Stimulated activated CD8-positive, alpha-beta memory T cell treated with anti-CD3 and anti-CD28 coated beads, Interleukin-12 subunit alpha, Interleukin-12 subunit beta, amount 100 ng/mL, for 24 hours (primary cell): ENCODE measurements at regions not wholly inside any gene's neighbourhood (a gene's known extent, or its start where the extent isn't known, plus 50 kb on each side); places are given as distances from the start of the nearest gene placed in this dataset.
"Not testable (repeated sequence)": the region's sequence is repeated elsewhere in the genome, so short reads cannot be mapped to it uniquely, and the experiment has no call there.

Experiments used
- DNase-seq: peaks from one replicate; pipeline ENCODE4 v3.0.0-alpha.2; 2020; ENCODE audit errors: extremely low read depth

GRCh38 chr15:24835301-24835700 lies 119.5 kb upstream of the SNRPN start:
- no peak for DNase-seq

GRCh38 chr15:24848050-24848449 lies 106.7 kb upstream of the SNRPN start:
- no peak for DNase-seq

GRCh38 chr15:24856397-24857390 lies 98.1 kb upstream of the SNRPN start:
- DNase-seq = no peak

GRCh38 chr15:24857763-24858162 lies 97.0 kb upstream of the SNRPN start:
- DNase-seq = no peak

GRCh38 chr15:24858183-24858582 lies 96.6 kb upstream of the SNRPN start:
- not testable (repeated sequence) for DNase-seq

- DNase-seq = no peak
Measured at GRCh38 chr15:24858737-24859601, 95.8 kb upstream of the SNRPN start.

GRCh38 chr15:24861014-24861690 lies 93.6 kb upstream of the SNRPN start:
- no peak for DNase-seq

GRCh38 chr15:24862726-24863521 lies 91.9 kb upstream of the SNRPN start:
- no peak for DNase-seq

- DNase-seq = no peak
Measured at GRCh38 chr15:24865303-24865702, 89.5 kb upstream of the SNRPN start.

GRCh38 chr15:24877174-24877573 lies 77.6 kb upstream of the SNRPN start:
- no peak for DNase-seq

- no peak for DNase-seq
Measured at GRCh38 chr15:24878153-24878552, 76.6 kb upstream of the SNRPN start.

- DNase-seq = no peak
Measured at GRCh38 chr15:24879492-24879891, 75.3 kb upstream of the SNRPN start.

GRCh38 chr15:24880663-24881062 lies 74.1 kb upstream of the SNRPN start:
- no peak for DNase-seq

GRCh38 chr15:24886538-24886937 lies 68.2 kb upstream of the SNRPN start:
- no peak for DNase-seq

GRCh38 chr15:24898715-24899272 lies 56.0 kb upstream of the SNRPN start:
- DNase-seq = no peak

GRCh38 chr15:24899367-24899766 lies 55.4 kb upstream of the SNRPN start:
- DNase-seq = no peak

GRCh38 chr15:24899795-24900194 lies 55.0 kb upstream of the SNRPN start:
- DNase-seq = no peak

GRCh38 chr15:24901409-24901808 lies 53.4 kb upstream of the SNRPN start:
- DNase-seq = no peak
